NCI-H510A (cell line): ENCODE measurements at regions not wholly inside any gene's neighbourhood (a gene's known extent, or its start where the extent isn't known, plus 50 kb on each side); places are given as distances from the start of the nearest gene placed in this dataset.

ENCODE experiments used
- DNase-seq: peaks from one replicate; lab custom pipeline; 2025; lab: John Stamatoyannopoulos, UW

DNA sequence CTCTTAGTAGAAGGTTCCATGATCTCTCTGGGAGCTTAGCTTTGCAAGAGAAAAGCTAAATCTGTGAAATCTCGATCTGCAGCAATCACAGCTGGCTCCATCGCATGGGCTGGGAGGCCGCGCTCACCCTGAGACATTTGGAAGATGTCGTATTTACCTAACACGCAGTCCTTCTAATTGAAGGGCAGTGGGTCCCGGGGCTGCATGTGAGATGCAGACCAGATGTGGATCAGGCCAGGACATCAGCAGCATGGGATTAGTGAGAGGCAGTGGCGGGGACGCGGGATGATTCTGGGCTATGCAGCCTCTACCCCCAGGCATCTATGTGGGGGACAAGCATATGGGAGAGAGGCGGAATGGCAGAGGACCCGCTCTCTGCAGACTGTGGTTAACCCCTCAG lies 312.4 kb upstream of the RTL1 start:
- no peak for DNase-seq

DNA sequence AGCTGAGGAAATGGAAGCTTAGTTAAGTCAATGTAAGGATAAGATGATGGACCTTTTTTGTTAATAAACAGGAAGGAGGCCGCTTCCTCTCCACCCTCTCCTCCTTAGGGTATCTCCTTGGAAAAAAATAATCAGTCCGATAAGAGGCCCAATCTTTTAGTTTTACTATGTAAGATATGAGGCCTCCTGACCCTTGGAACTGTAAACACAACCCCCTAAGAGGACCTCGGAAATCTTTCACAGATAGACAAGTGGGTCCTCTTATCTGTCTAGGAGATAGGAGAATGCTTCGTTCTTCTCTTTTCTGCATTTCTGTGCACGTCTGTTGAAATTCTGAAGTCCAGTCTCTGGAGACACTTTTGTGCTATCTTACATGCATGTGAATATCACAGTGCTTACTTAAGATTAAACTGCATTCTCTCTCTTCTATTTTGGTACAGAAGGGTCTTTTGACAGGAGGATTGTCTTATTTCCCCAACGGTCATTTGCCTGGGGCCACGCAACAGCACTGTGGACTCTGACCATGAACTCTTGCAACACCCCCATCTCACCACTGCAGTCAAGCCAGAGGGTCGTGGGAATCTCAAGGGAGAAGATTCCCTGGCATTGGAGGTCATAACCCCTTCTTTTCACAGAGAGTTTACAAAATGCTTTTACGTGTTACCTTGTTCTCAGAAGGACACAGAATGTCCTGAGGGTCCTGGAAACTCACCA lies 313.0 kb upstream of the RTL1 start:
- DNase-seq: no peak

DNA sequence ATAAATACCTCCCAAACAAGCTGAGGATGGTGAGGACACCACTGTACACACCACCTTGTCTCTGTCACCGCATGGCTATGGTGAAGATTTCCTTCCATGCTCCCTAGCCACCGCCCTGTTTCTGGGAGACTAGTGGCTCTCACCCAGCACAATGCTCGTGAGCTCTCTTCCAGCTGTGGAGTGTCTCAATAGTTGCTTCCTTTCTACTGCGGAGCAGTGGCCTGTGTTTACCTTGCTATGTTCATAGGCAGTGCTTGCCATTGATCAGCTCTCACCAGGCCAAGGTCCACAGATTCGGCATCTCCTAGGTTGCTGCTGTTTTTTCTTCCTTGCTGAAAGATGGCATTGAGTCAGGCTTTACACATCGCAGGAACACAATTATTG lies 313.6 kb upstream of the RTL1 start:
- DNase-seq: no peak

GRCh38 chr14:101217616-101218371 lies 314.3 kb upstream of the RTL1 start:
- DNase-seq: no peak

DNA sequence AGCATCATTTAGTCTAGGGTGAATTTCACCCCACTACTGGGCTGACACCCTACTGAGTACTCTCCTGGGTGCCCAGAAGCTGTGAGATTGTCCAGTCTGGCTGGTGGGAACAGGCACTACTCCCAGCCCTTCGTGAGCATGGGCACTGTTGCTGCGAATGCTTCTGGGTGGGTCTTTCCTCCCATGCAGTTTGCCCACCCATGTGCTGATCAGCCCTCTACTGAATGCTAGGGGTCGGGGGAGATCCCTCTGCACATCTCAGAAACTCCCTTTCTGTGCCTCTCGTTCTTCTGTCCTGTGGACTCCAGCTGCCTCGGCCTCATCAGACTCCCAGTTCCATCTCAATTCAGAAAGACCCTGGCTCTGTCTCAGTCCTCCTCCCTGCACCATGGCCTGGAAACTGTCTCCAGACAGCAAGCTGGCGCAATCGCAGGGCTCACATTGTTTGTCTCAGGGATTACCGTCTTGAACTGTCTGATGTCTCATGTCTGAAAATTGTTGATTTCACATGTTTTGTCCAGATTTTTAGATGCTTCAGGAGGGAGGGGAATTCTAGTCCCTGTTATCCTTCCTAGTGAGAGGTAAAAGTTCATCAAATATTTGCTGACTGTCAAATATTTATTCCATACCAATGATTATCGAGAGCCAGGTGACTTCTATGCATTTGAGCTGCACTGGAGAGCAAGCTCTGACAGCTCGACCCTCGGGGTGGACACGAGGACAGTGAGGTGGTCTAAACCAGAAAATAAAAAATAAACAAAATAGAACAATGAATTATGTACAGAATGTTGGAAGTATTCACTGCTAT lies 316.6 kb upstream of the RTL1 start:
- DNase-seq: no peak

GRCh38 chr14:101220921-101221510 lies 317.5 kb upstream of the RTL1 start:
- DNase-seq: no peak

DNA sequence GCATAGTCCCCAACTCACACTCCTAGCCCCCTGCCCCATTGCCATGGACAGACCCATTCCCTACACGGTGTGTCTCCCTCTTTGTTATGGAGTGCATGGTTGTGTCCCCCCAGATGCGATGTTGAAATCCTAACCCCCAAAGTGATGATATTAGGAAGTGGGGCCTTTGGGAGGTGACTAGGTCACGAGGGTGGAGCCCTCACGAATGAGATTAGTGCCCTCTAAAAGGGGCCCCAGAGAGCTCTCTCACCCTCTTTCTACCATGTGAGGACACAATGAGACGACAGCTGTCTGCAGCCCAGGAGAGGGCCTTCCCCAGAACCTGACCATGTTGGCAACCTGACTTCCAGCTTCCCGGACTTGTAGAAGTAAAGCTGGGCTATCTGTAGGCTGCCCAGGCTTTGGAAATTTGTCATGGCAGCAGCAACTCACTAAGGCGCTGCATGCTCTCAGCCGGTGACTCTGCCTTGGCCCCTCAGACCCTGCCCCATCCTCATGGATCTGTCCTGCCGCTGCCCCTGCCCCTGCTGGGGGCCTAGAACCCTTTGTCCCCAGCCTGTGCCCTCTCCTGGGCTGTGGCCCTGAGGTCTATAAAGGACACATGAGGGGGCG lies 318.1 kb upstream of the RTL1 start:
- DNase-seq: no peak

- DNase-seq: no peak
These were observed 319.0 kb upstream of the RTL1 start for GRCh38 chr14:101222362-101223070.

GRCh38 chr14:101223127-101223526 lies 319.6 kb upstream of the RTL1 start:
- DNase-seq: no peak

DNA sequence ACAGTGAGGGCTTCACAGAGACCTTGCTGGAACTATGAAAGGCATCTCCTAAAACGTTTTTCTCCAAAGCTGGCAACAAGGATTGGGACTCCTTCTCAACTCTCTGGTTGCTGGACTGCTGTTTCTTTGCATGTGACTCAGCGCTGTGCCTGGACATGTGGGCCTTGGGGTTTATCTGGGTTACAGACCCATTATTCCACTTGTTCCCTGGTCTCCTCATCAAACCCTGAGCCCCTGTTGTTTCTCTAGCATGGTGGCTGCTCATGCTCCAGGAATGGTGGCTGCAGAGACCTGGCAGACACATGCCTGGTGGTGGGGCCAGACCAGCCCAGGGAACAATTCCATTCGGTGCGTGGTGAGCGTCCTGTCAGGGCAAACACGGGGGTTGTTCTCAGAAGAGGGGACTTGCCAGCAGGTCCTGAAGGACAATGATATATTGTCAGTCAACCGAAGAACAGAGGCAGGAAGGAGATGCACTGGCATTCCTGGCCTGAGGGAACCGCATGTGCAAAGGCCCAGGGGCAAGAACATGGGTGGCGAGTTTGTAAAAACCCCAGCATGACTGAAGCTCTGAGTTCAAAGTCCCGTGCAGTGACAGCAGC lies 320.1 kb upstream of the RTL1 start:
- DNase-seq: no peak

DNA sequence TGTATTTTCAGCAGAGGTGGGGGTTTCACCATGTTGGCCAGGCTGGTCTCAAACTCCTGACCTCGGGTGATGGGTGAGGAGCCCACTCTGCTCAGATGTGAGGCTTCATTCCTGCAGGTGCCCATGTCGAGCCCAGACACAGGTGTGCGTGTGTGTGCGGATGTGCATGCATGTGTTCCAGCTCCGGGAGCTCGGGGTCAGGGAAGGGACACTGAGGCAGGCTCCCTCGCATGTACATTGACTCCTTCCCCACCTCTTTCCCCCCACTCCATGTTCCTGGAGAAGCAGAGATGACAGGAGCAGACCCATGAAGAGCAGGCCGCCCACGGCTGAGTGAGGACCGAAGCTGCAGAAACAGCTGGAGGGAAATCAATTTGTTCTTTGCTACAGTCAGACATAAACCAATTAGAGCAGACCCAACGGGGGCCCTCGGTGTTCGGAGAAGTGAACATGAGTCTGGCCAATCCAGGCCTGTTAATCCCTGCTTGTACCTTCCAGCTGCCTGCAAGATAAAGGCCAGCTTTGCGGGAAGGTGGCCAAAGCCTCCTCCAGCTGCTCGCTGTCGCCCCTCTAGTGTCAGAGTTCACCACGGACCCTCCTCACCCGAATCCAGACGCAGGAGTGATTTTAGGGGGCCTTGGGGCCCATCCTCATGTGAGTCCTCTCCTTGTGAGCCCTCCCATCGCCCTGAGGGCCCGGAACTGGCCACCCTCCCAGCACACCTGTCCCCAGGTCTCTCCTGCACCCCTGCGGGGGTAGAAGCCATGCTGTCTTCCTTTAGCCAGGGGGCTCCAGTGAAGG lies 321.0 kb upstream of the RTL1 start:
- DNase-seq: no peak

DNA sequence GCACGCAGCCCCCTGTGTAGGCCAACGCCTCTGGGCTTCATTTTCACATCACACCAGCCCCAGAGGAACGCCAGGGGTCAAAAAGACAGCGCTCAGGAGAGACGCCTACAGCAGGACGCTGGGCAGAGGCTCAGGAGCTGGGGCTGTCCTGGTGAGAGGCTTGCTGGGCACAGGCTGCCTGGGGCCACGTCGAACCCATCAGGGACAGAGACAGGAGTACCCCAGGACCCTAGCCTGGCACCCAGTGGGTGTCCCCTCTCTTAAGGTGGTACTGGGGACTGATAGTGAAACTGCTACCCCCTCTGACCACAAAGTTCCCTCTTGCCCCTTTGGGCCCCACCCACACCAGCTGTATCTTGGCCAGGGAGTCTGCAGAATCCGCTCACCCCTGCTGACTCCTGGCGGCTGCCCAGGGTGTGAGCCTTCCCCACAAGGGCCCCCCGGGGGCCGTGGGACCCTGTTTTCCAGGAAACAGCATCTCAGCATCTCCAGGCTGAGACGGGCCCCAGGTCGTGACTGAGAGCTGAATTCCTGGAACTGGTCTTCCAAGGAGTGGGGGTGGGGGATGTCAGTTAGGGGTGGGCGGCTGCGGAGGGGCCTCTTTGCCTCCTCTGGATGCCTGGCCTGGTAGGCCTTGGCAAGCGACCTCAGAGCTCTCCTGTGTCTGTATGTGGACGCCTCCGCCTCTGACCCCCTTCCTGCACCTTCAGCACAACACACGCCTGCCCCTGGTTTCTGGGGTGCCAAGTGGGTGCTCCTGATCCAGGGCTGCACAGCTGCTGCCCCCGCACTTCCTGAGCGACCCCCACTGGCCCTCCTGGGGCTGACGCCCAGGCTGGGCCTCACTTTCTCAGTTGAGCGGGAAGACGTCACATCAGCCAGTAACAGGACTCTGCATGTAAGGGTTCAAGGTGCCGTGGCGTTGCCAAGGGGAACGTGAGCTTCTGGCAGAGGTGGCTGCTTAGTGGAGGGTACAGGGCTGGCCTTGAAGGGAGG lies 321.9 kb upstream of the RTL1 start:
- no peak for DNase-seq

DNA sequence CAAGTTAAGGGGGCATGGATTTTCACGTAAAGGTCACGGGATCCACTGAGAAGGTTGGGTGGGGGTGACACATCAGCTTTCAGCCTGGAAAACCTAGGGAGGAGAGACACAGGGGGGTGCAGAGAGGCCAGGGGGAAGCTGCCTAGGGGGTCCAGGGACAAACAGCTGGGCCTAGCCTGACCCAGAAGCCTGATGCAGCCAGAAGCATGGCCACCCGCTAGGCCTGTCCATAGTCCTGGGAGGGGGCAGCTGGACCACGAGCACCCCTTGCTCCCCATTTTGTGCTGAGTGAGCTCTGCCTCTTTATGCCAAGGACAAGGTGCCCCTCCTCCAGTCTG lies 322.7 kb upstream of the RTL1 start:
- no peak for DNase-seq

DNA sequence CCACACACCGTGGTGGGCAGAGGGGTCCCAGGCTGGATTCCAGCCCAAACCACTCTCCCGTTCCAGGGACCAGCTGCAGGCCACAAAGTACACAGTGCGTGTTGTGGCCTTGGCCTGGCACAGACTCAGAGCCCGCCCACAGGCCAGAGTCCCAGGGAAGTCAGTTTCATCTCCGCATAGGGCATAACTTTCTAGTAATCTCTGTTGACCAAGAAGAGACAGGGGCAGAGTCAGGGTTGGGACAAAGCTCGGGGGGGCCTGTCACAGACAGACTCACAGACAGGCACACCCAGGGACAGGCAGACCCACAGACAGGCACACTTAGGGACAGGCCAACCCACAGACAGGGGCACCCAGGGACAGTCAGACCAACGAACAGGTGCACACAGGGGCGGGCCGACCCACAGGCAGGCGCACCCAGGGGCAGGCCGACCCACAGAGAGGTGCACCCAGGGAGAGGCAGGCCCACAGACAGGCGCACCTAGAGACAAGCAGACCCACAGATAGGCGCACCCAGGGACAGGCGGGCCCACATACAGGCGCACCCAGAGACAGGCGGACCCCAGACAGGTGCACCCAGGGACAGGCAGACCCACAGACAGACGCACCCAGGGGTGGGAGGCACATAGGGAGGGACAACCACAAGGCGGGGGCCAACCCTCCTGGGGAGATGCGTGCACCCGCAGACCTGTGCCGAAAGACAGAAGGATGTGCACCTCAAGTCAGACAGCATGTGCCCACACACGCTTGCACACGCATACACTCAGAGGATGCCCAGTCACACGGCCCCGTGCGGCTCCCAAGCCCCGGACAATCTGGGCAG lies 323.3 kb upstream of the RTL1 start:
- DNase-seq: no peak

- DNase-seq: no peak
These were observed 324.4 kb upstream of the RTL1 start for GRCh38 chr14:101227611-101228594.

- DNase-seq: no peak
These were observed 325.5 kb upstream of the RTL1 start for GRCh38 chr14:101228949-101229541.

DNA sequence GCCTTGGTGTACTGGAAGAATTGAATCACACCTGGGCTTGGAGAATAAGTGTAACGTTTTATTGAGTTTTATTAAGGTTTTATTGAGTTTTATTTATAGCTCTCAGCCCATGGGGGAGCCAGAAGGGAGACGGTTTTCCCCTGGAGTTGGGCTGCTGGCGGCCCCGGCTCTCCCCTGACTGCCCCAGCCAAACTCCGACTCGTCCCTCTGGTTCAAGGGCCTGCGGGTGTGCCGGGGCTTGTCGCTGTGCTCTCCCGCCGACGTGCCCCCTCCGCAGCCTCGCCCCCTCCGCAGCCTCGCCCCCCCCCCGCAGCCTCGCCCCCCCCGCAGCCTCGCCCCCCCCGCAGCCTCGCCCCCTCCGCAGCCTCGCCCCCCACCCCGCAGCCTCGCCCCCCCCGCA lies 326.1 kb upstream of the RTL1 start:
- no peak for DNase-seq
